ENCODE measurements at regions not wholly inside any gene's neighbourhood (a gene's known extent, or its start where the extent isn't known, plus 50 kb on each side); places are given as distances from the start of the nearest gene placed in this dataset.

DNA sequence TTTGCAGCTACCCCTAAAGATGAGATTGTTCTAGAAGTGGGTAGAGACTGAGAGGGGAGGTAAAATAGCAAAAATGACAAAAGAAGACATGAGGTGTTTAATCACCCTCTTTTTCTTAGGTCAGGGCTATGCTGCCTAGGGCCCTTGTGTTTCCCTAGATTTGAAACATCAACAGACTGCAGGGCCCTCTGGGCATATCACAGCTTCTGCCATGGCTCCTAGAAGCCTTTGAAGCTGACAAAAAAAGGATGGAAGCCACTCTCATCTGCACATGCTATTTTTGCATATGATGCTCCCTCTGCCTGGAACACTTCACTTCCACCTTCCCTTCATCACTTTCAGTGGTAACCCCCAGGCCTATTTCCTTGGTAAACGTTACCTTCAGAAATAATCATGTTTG, 68.1 kb downstream of the BTG1 start:
- peaks cover 27% of the 10 kb centered on the region for H3K36me3 Mint-ChIP-seq (ENCODE audit: insufficient read depth, unreplicated experiment)
- DNase-seq (ENCODE audit: unreplicated experiment), result no peak
- intact Hi-C loops (cut with micrococcal nuclease), result no loop called here
- POLR2A ChIA-PET, result interaction anchor here (0.8 to 4.7 kb wide), 17 partner anchors 9 to 358 kb away, joined by 3 to 41 read pairs (median 5); partner anchors contain the start of gene BTG1
- peaks cover 60% of the 10 kb centered on the region for H3K4me1 Mint-ChIP-seq (ENCODE audit: insufficient read depth, unreplicated experiment)
- H3K27me3 Mint-ChIP-seq (ENCODE audit: insufficient read depth, unreplicated experiment), result no peaks in the 10 kb centered on the region
- TF ChIP-seq CTCF (IDR thresholded peaks at IDR 0.05; ENCODE audit: unreplicated experiment), result no peak
- CTCF ChIA-PET, result interaction anchor here (1.1 kb wide), 1 partner anchor 147 kb away, joined by 3 read pairs; no protein-coding TSS in a partner anchor
- no peak overlapping the region for H3K4me3 Mint-ChIP-seq (ENCODE audit: unreplicated experiment)
- peaks cover 7% of the 10 kb centered on the region for H3K9me3 Mint-ChIP-seq (ENCODE audit: unreplicated experiment)
- BruUV-seq (replicated peaks), result no TSS peak
- peak overlapping the region; percentile 95 for H3K27ac Mint-ChIP-seq (ENCODE audit: low read depth, unreplicated experiment)

- H3K36me3 Mint-ChIP-seq (ENCODE audit: insufficient read depth, unreplicated experiment), result peaks cover 21% of the 10 kb centered on the region
- H3K4me3 Mint-ChIP-seq (ENCODE audit: unreplicated experiment), result no peak overlapping the region
- intact Hi-C loops (cut with micrococcal nuclease), result no loop called here
- H3K4me1 Mint-ChIP-seq (ENCODE audit: insufficient read depth, unreplicated experiment), result peaks cover 51% of the 10 kb centered on the region
- peak overlapping the region; percentile 95 for H3K27ac Mint-ChIP-seq (ENCODE audit: low read depth, unreplicated experiment)
- no peaks in the 10 kb centered on the region for H3K27me3 Mint-ChIP-seq (ENCODE audit: insufficient read depth, unreplicated experiment)
- ChIA-PET POLR2A (interaction anchor here (0.7 to 4.7 kb wide), 8 partner anchors 14 to 256 kb away, joined by 3 to 41 read pairs (median 6); partner anchors contain the start of gene BTG1), CTCF (interaction anchor here (1.1 kb wide), 1 partner anchor 265 kb away, joined by 3 read pairs; no protein-coding TSS in a partner anchor)
- BruUV-seq (replicated peaks), result no TSS peak
- peaks cover 7% of the 10 kb centered on the region for H3K9me3 Mint-ChIP-seq (ENCODE audit: unreplicated experiment)
- TF ChIP-seq CTCF (IDR thresholded peaks at IDR 0.05; ENCODE audit: unreplicated experiment), result no peak
- DNase-seq (ENCODE audit: unreplicated experiment), result no peak
These were observed 69.5 kb downstream of the BTG1 start for GRCh38 chr12:92076101-92076500.

DNA sequence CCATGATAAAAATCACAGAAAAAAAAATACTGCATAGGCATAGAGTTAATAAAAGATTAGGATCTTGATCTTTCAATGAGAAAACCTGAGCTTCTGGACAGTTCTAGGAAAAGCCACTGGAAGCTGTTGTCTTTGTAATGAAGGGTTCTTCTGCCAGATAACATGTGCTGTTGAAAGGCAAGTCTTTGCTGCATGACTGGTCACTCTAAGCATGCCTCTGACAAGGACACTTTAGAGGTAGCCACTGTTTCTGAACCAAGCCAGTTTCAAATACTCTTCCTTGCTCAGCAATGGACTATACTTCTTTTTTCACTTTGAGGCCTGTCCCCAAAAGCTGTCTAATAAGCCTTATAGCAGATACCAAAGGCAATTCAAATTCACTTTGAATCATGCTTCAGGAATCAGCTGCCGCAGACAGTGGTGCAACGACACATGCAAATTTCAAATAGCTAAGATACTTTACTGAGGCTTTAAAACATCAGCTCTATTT, 70.2 kb downstream of the BTG1 start:
- no peak for TF ChIP-seq CTCF (IDR thresholded peaks at IDR 0.05; ENCODE audit: unreplicated experiment)
- intact Hi-C loops (cut with micrococcal nuclease), result no loop called here
- DNase-seq (ENCODE audit: unreplicated experiment), result no peak
- ChIA-PET CTCF (interaction anchor here (1.0 to 1.3 kb wide), 3 partner anchors 11 to 265 kb away, joined by 3 to 7 read pairs (median 4); no protein-coding TSS in a partner anchor), POLR2A (interaction anchor here (0.5 to 4.7 kb wide), 13 partner anchors 9 to 694 kb away, joined by 3 to 41 read pairs (median 4); partner anchors contain the start of gene BTG1)
- Mint-ChIP-seq H3K27ac (ENCODE audit: low read depth, unreplicated experiment) (peak overlapping the region; percentile 95), H3K27me3 (ENCODE audit: insufficient read depth, unreplicated experiment) (no peaks in the 10 kb centered on the region), H3K9me3 (ENCODE audit: unreplicated experiment) (peaks cover 7% of the 10 kb centered on the region), H3K4me3 (ENCODE audit: unreplicated experiment) (no peak overlapping the region), H3K36me3 (ENCODE audit: insufficient read depth, unreplicated experiment) (peaks cover 21% of the 10 kb centered on the region), H3K4me1 (ENCODE audit: insufficient read depth, unreplicated experiment) (peaks cover 45% of the 10 kb centered on the region)
- BruUV-seq (replicated peaks), result no TSS peak

GRCh38 chr12:92074889-92075288, 70.8 kb downstream of the BTG1 start:
- H3K9me3 Mint-ChIP-seq (ENCODE audit: unreplicated experiment), result peaks cover 7% of the 10 kb centered on the region
- no peak for TF ChIP-seq CTCF (IDR thresholded peaks at IDR 0.05; ENCODE audit: unreplicated experiment)
- intact Hi-C loops (cut with micrococcal nuclease), result no loop called here
- peak overlapping the region; percentile 95 for H3K27ac Mint-ChIP-seq (ENCODE audit: low read depth, unreplicated experiment)
- CTCF ChIA-PET, result interaction anchor here (0.6 to 1.3 kb wide), 6 partner anchors 10 to 591 kb away, joined by 3 to 7 read pairs (median 3); no protein-coding TSS in a partner anchor
- H3K27me3 Mint-ChIP-seq (ENCODE audit: insufficient read depth, unreplicated experiment), result no peaks in the 10 kb centered on the region
- POLR2A ChIA-PET, result interaction anchor here (0.5 to 4.7 kb wide), 12 partner anchors 9 to 693 kb away, joined by 3 to 41 read pairs (median 4); partner anchors contain the start of gene BTG1
- peaks cover 19% of the 10 kb centered on the region for H3K36me3 Mint-ChIP-seq (ENCODE audit: insufficient read depth, unreplicated experiment)
- no TSS peak for BruUV-seq (replicated peaks)
- H3K4me1 Mint-ChIP-seq (ENCODE audit: insufficient read depth, unreplicated experiment), result peaks cover 39% of the 10 kb centered on the region
- no peak overlapping the region for H3K4me3 Mint-ChIP-seq (ENCODE audit: unreplicated experiment)
- no peak for DNase-seq (ENCODE audit: unreplicated experiment)

Data from MCF 10A (cell line).